ENCODE measurements at regions not wholly inside any gene's neighbourhood (a gene's known extent, or its start where the extent isn't known, plus 50 kb on each side); places are given as distances from the start of the nearest gene placed in this dataset.

- Histone ChIP-seq H3K27ac (ENCODE audit: low read depth, low read length, severe bottlenecking) (no peak overlapping the region), H3K4me1 (ENCODE audit: control insufficient read depth, insufficient read depth, low read length, poor library complexity, severe bottlenecking) (no peaks in the 10 kb centered on the region), H3K9me3 (ENCODE audit: control insufficient read depth, low read length) (no peaks in the 10 kb centered on the region), H3K4me3 (ENCODE audit: extremely low read depth, insufficient read depth, low read length, poor library complexity, severe bottlenecking) (no peak overlapping the region), H3K36me3 (ENCODE audit: control insufficient read depth, insufficient read depth, low read length) (no peaks in the 10 kb centered on the region)
- no CpG with 5 or more reads among the region's 1 CpG for WGBS, 2 experiments (ENCODE audit: insufficient coverage in 2 of 2)
Measured at GRCh38 chr4:104881136-104881886, 265.4 kb upstream of the TET2 start.

- no CpG with 5 or more reads among the region's 2 CpGs for WGBS, 2 experiments (ENCODE audit: insufficient coverage in 2 of 2)
Measured at GRCh38 chr4:104890598-104891275, 255.9 kb upstream of the TET2 start.

GRCh38 chr4:104896660-104897645 is 249.7 kb upstream of the TET2 start:
- WGBS, 2 experiments (ENCODE audit: insufficient coverage in 2 of 2): 50 to 75% methylated on average over 1 of the region's 2 CpGs
- H3K4me1 ChIP-seq (ENCODE audit: control insufficient read depth, insufficient read depth, low read length, poor library complexity, severe bottlenecking): no peaks in the 10 kb centered on the region
- H3K9me3 ChIP-seq (ENCODE audit: control insufficient read depth, low read length): no peaks in the 10 kb centered on the region
- H3K36me3 ChIP-seq (ENCODE audit: control insufficient read depth, insufficient read depth, low read length): no peaks in the 10 kb centered on the region
- no peak overlapping the region for H3K27ac ChIP-seq (ENCODE audit: low read depth, low read length, severe bottlenecking)
- H3K4me3 ChIP-seq (ENCODE audit: extremely low read depth, insufficient read depth, low read length, poor library complexity, severe bottlenecking): no peak overlapping the region

More at GRCh38 chr4:104890598-104891275, 255.9 kb upstream of the TET2 start:
- Histone ChIP-seq H3K36me3 (ENCODE audit: control insufficient read depth, insufficient read depth, low read length) (no peaks in the 10 kb centered on the region), H3K9me3 (ENCODE audit: control insufficient read depth, low read length) (no peaks in the 10 kb centered on the region), H3K4me3 (ENCODE audit: extremely low read depth, insufficient read depth, low read length, poor library complexity, severe bottlenecking) (no peak overlapping the region), H3K27ac (ENCODE audit: low read depth, low read length, severe bottlenecking) (no peak overlapping the region), H3K4me1 (ENCODE audit: control insufficient read depth, insufficient read depth, low read length, poor library complexity, severe bottlenecking) (no peaks in the 10 kb centered on the region)

- Histone ChIP-seq H3K36me3 (ENCODE audit: control insufficient read depth, insufficient read depth, low read length) (no peaks in the 10 kb centered on the region), H3K4me1 (ENCODE audit: control insufficient read depth, insufficient read depth, low read length, poor library complexity, severe bottlenecking) (no peaks in the 10 kb centered on the region), H3K4me3 (ENCODE audit: extremely low read depth, insufficient read depth, low read length, poor library complexity, severe bottlenecking) (no peak overlapping the region), H3K9me3 (ENCODE audit: control insufficient read depth, low read length) (no peaks in the 10 kb centered on the region), H3K27ac (ENCODE audit: low read depth, low read length, severe bottlenecking) (no peak overlapping the region)
- 95 to 100% methylated on average over 1 to 2 of the region's 4 CpGs for WGBS, 2 experiments (ENCODE audit: insufficient coverage in 2 of 2)
Measured at GRCh38 chr4:104899863-104900262, 246.8 kb upstream of the TET2 start.

GRCh38 chr4:104901438-104901837 is 245.2 kb upstream of the TET2 start:
- H3K9me3 ChIP-seq (ENCODE audit: control insufficient read depth, low read length): no peaks in the 10 kb centered on the region
- no peak overlapping the region for H3K4me3 ChIP-seq (ENCODE audit: extremely low read depth, insufficient read depth, low read length, poor library complexity, severe bottlenecking)
- no peaks in the 10 kb centered on the region for H3K36me3 ChIP-seq (ENCODE audit: control insufficient read depth, insufficient read depth, low read length)
- WGBS, 2 experiments (ENCODE audit: insufficient coverage in 2 of 2): 21 to 29% methylated on average over 2 to 3 of the region's 3 CpGs
- no peak overlapping the region for H3K27ac ChIP-seq (ENCODE audit: low read depth, low read length, severe bottlenecking)
- H3K4me1 ChIP-seq (ENCODE audit: control insufficient read depth, insufficient read depth, low read length, poor library complexity, severe bottlenecking): no peaks in the 10 kb centered on the region

GRCh38 chr4:104901961-104902605 is 244.6 kb upstream of the TET2 start:
- WGBS, 2 experiments (ENCODE audit: insufficient coverage in 2 of 2): 50% methylated on average over 1 of the region's 4 CpGs; no CpG with 5 or more reads in 1 of the 2 experiments
- Histone ChIP-seq H3K36me3 (ENCODE audit: control insufficient read depth, insufficient read depth, low read length) (no peaks in the 10 kb centered on the region), H3K4me1 (ENCODE audit: control insufficient read depth, insufficient read depth, low read length, poor library complexity, severe bottlenecking) (no peaks in the 10 kb centered on the region), H3K27ac (ENCODE audit: low read depth, low read length, severe bottlenecking) (no peak overlapping the region), H3K4me3 (ENCODE audit: extremely low read depth, insufficient read depth, low read length, poor library complexity, severe bottlenecking) (no peak overlapping the region), H3K9me3 (ENCODE audit: control insufficient read depth, low read length) (no peaks in the 10 kb centered on the region)

- WGBS, 2 experiments (ENCODE audit: insufficient coverage in 2 of 2): no CpG with 5 or more reads among the region's 2 CpGs
Measured at GRCh38 chr4:104905065-104905464, 241.6 kb upstream of the TET2 start.

GRCh38 chr4:104905546-104905945 is 241.1 kb upstream of the TET2 start:
- Histone ChIP-seq H3K9me3 (ENCODE audit: control insufficient read depth, low read length) (no peaks in the 10 kb centered on the region), H3K4me1 (ENCODE audit: control insufficient read depth, insufficient read depth, low read length, poor library complexity, severe bottlenecking) (no peaks in the 10 kb centered on the region), H3K27ac (ENCODE audit: low read depth, low read length, severe bottlenecking) (no peak overlapping the region), H3K36me3 (ENCODE audit: control insufficient read depth, insufficient read depth, low read length) (no peaks in the 10 kb centered on the region), H3K4me3 (ENCODE audit: extremely low read depth, insufficient read depth, low read length, poor library complexity, severe bottlenecking) (no peak overlapping the region)
- no CpG with 5 or more reads among the region's 1 CpG for WGBS, 2 experiments (ENCODE audit: insufficient coverage in 2 of 2)

More at GRCh38 chr4:104905065-104905464, 241.6 kb upstream of the TET2 start:
- H3K4me1 ChIP-seq (ENCODE audit: control insufficient read depth, insufficient read depth, low read length, poor library complexity, severe bottlenecking): no peaks in the 10 kb centered on the region
- H3K9me3 ChIP-seq (ENCODE audit: control insufficient read depth, low read length): no peaks in the 10 kb centered on the region
- no peak overlapping the region for H3K4me3 ChIP-seq (ENCODE audit: extremely low read depth, insufficient read depth, low read length, poor library complexity, severe bottlenecking)
- no peaks in the 10 kb centered on the region for H3K36me3 ChIP-seq (ENCODE audit: control insufficient read depth, insufficient read depth, low read length)
- H3K27ac ChIP-seq (ENCODE audit: low read depth, low read length, severe bottlenecking): no peak overlapping the region

- 87 to 88% methylated on average over 2 of the region's 2 CpGs for WGBS, 2 experiments (ENCODE audit: insufficient coverage in 2 of 2)
- no peaks in the 10 kb centered on the region for H3K9me3 ChIP-seq (ENCODE audit: control insufficient read depth, low read length)
- no peak overlapping the region for H3K4me3 ChIP-seq (ENCODE audit: extremely low read depth, insufficient read depth, low read length, poor library complexity, severe bottlenecking)
- no peaks in the 10 kb centered on the region for H3K36me3 ChIP-seq (ENCODE audit: control insufficient read depth, insufficient read depth, low read length)
- H3K4me1 ChIP-seq (ENCODE audit: control insufficient read depth, insufficient read depth, low read length, poor library complexity, severe bottlenecking): no peaks in the 10 kb centered on the region
- no peak overlapping the region for H3K27ac ChIP-seq (ENCODE audit: low read depth, low read length, severe bottlenecking)
Measured at GRCh38 chr4:104906276-104906675, 240.4 kb upstream of the TET2 start.

GRCh38 chr4:104907074-104907649 is 239.5 kb upstream of the TET2 start:
- Histone ChIP-seq H3K36me3 (ENCODE audit: control insufficient read depth, insufficient read depth, low read length) (no peaks in the 10 kb centered on the region), H3K9me3 (ENCODE audit: control insufficient read depth, low read length) (no peaks in the 10 kb centered on the region), H3K4me1 (ENCODE audit: control insufficient read depth, insufficient read depth, low read length, poor library complexity, severe bottlenecking) (no peaks in the 10 kb centered on the region), H3K27ac (ENCODE audit: low read depth, low read length, severe bottlenecking) (no peak overlapping the region), H3K4me3 (ENCODE audit: extremely low read depth, insufficient read depth, low read length, poor library complexity, severe bottlenecking) (no peak overlapping the region)
- 78 to 83% methylated on average over 5 to 10 of the region's 12 CpGs for WGBS, 2 experiments (ENCODE audit: insufficient coverage in 2 of 2)
